GM19351 (cell line): ENCODE measurements at regions not wholly inside any gene's neighbourhood (a gene's known extent, or its start where the extent isn't known, plus 50 kb on each side); places are given as distances from the start of the nearest gene placed in this dataset.
A peak's percentile ranks its signal among the peaks of the same experiment; 100 is the strongest.
"Not testable (repeated sequence)": the region's sequence is repeated elsewhere in the genome, so short reads cannot be mapped to it uniquely, and the experiment has no call there.

ENCODE experiments used
- ATAC-seq: cut with Tn5 transposase; IDR thresholded peaks from one replicate; pipeline ENCODE4 v1.9.1; 2021; ENCODE audit warnings: mild to moderate bottlenecking, moderate library complexity; ENCODE audit not compliant: unreplicated experiment

- ATAC-seq, result not testable (repeated sequence)
Observed at GRCh38 chr1:214095896-214096295, 108.1 kb downstream of the PROX1 start.

GRCh38 chr1:214101246-214101645, 113.5 kb downstream of the PROX1 start:
- ATAC-seq, result no peak

- no peak for ATAC-seq
Observed at GRCh38 chr1:214101828-214102227, 114.1 kb downstream of the PROX1 start.

- ATAC-seq, result no peak
Observed at GRCh38 chr1:214102907-214103306, 115.1 kb downstream of the PROX1 start.

- no peak for ATAC-seq
Observed at GRCh38 chr1:214103778-214104177, 116.0 kb downstream of the PROX1 start.

GRCh38 chr1:214106375-214106774, 118.6 kb downstream of the PROX1 start:
- ATAC-seq, result no peak

- no peak for ATAC-seq
Observed at GRCh38 chr1:214107322-214108096, 119.7 kb downstream of the PROX1 start.

GRCh38 chr1:214108097-214108446, 120.3 kb downstream of the PROX1 start:
- no peak for ATAC-seq

- no peak for ATAC-seq
Observed at GRCh38 chr1:214111796-214112195, 124.0 kb downstream of the PROX1 start.

GRCh38 chr1:214116258-214116657, 128.5 kb downstream of the PROX1 start:
- no peak for ATAC-seq

GRCh38 chr1:214117780-214118179, 130.0 kb downstream of the PROX1 start:
- ATAC-seq, result no peak

GRCh38 chr1:214120191-214120590, 132.4 kb downstream of the PROX1 start:
- ATAC-seq, result no peak

GRCh38 chr1:214120951-214121350, 133.2 kb downstream of the PROX1 start:
- ATAC-seq, result no peak

- ATAC-seq, result no peak
Observed at GRCh38 chr1:214122110-214122509, 134.3 kb downstream of the PROX1 start.

- ATAC-seq, result peak; percentile 89
Observed at GRCh38 chr1:214123061-214123784, 135.4 kb downstream of the PROX1 start.

- ATAC-seq, result no peak
Observed at GRCh38 chr1:214124281-214124805, 136.6 kb downstream of the PROX1 start.

GRCh38 chr1:214124915-214125314, 137.1 kb downstream of the PROX1 start:
- ATAC-seq, result no peak

GRCh38 chr1:214125819-214126218, 138.0 kb downstream of the PROX1 start:
- no peak for ATAC-seq

- no peak for ATAC-seq
Observed at GRCh38 chr1:214126697-214127146, 138.9 kb downstream of the PROX1 start.

GRCh38 chr1:214127705-214128104, 139.9 kb downstream of the PROX1 start:
- ATAC-seq, result no peak

GRCh38 chr1:214135886-214136285, 145.1 kb upstream of the SMYD2 start:
- no peak for ATAC-seq

- ATAC-seq, result no peak
Observed at GRCh38 chr1:214136324-214136919, 144.5 kb upstream of the SMYD2 start.
